Keratinocyte (primary cell): ENCODE measurements at regions not wholly inside any gene's neighbourhood (a gene's known extent, or its start where the extent isn't known, plus 50 kb on each side); places are given as distances from the start of the nearest gene placed in this dataset.

Experiments used
- CTCF ChIP-seq, 3 experiments: IDR thresholded peaks in 1 of 3; conservative IDR thresholded peaks in 1 of 3; optimal IDR thresholded peaks in 1 of 3; 2 replicates in 2 of 3; 3 replicates in 1 of 3; pipeline versions ENCODE3 to v1.5.1; 2011; ENCODE audit warnings: low read length in 3 of 3, mild to moderate bottlenecking in 3 of 3, moderate library complexity in 2 of 3, control low read depth in 1 of 3, inconsistent platforms in 1 of 3; ENCODE audit not compliant: insufficient read depth in 2 of 3; ENCODE audit errors: extremely low read depth in 1 of 3
- EZH2 ChIP-seq: IDR thresholded peaks from one replicate; pipeline ENCODE4 v1.6.1; 2012; ENCODE audit warnings: inconsistent platforms, mild to moderate bottlenecking, low read length, moderate library complexity

GRCh38 chr1:22314706-22315105 is 136.9 kb upstream of the ZBTB40 start:
- no peak for TF ChIP-seq EZH2
- TF ChIP-seq CTCF (optimal IDR thresholded peaks at IDR 0.05 in 1 of 3, IDR thresholded peaks at IDR 0.05 in 1 of 3, conservative IDR thresholded peaks at IDR 0.05 in 1 of 3; ENCODE audit: extremely low read depth in 1 of 3, insufficient read depth in 2 of 3, low read length in 3 of 3), result no peak
